Naive thymus-derived CD4-positive, alpha-beta T cell (primary cell): ENCODE measurements at regions not wholly inside any gene's neighbourhood (a gene's known extent, or its start where the extent isn't known, plus 50 kb on each side); places are given as distances from the start of the nearest gene placed in this dataset.

ENCODE experiments used
- ATAC-seq: fragments of 150-1000 bp; cut with Tn5 transposase; 2 replicates; pipeline ENCODE4 v1.10.0; 2021; ENCODE audit warnings: mild to moderate bottlenecking, moderate library complexity
- CTCF ChIA-PET: fragments of 350-600 bp; sonication (Branson Sonifier 250); formaldehyde crosslinking; loops from one replicate; lab custom pipeline; 2021; ENCODE audit warnings: antibody characterized with exemption; lab: Charles Lee
- POLR2A ChIA-PET: fragments of 350-600 bp; sonication (Branson Sonifier 250); formaldehyde crosslinking; loops from one replicate; lab custom pipeline; 2021; ENCODE audit warnings: antibody characterized with exemption, inconsistent platforms; lab: Charles Lee
- DNase-seq, 9 donors: peaks; one replicate each; pipeline versions ENCODE4 v3.0.0 to v3.0.0-alpha.2; 2020 to 2022; ENCODE audit warnings: mixed read lengths in 1 of 9
- H3K27ac ChIP-seq: one replicate; pipeline ENCODE4 v1.7.0; 2013; ENCODE audit warnings: mild to moderate bottlenecking, low read depth, low read length, moderate library complexity
- H3K27me3 ChIP-seq, 2 donors: one replicate each; pipeline ENCODE4 v1.7.0; 2013; ENCODE audit warnings: low read length in 2 of 2, mild to moderate bottlenecking in 2 of 2, moderate library complexity in 2 of 2; ENCODE audit not compliant: control insufficient read depth in 2 of 2, insufficient read depth in 2 of 2
- H3K36me3 ChIP-seq, 3 experiments: 1 replicate in 2 of 3; 2 replicates in 1 of 3; pipeline ENCODE4 v1.7.0; 2013; ENCODE audit warnings: low read length in 3 of 3, mild to moderate bottlenecking in 3 of 3, moderate library complexity in 1 of 3; ENCODE audit not compliant: insufficient read depth in 3 of 3, control insufficient read depth in 2 of 3
- H3K4me1 ChIP-seq, 2 donors: one replicate each; pipeline ENCODE4 v1.7.0; 2013; ENCODE audit warnings: low read length in 2 of 2, mild to moderate bottlenecking in 2 of 2, moderate library complexity in 1 of 2; ENCODE audit not compliant: control insufficient read depth in 2 of 2, insufficient read depth in 2 of 2
- H3K4me3 ChIP-seq: 2 replicates; pipeline ENCODE4 v1.7.0; 2013; ENCODE audit warnings: mild to moderate bottlenecking, low read length
- H3K9me3 ChIP-seq, 3 experiments: 1 replicate in 2 of 3; 2 replicates in 1 of 3; pipeline ENCODE4 v1.7.0; 2013; ENCODE audit warnings: low read length in 3 of 3; ENCODE audit not compliant: control insufficient read depth in 2 of 3
- H3K27ac Mint-ChIP-seq, 9 donors: one replicate each; pipeline ENCODE4 v1.8.0; 2020 to 2022; ENCODE audit warnings: mixed read lengths in 9 of 9, mild to moderate bottlenecking in 8 of 9, moderate library complexity in 5 of 9, inconsistent platforms in 2 of 9
- H3K27me3 Mint-ChIP-seq, 5 donors: one replicate each; pipeline ENCODE4 v1.8.0; 2021 to 2022; ENCODE audit warnings: mixed read lengths in 5 of 5, mild to moderate bottlenecking in 1 of 5
- H3K36me3 Mint-ChIP-seq, 5 donors: one replicate each; pipeline ENCODE4 v1.8.0; 2020 to 2022; ENCODE audit warnings: mixed read lengths in 5 of 5, mild to moderate bottlenecking in 3 of 5, inconsistent platforms in 1 of 5
- H3K4me1 Mint-ChIP-seq, 7 donors: one replicate each; pipeline ENCODE4 v1.8.0; 2020 to 2022; ENCODE audit warnings: mixed read lengths in 7 of 7, mild to moderate bottlenecking in 3 of 7, inconsistent platforms in 1 of 7
- H3K4me3 Mint-ChIP-seq, 10 donors: one replicate each; pipeline ENCODE4 v1.8.0; 2020 to 2022; ENCODE audit warnings: mild to moderate bottlenecking in 10 of 10, mixed read lengths in 10 of 10, moderate library complexity in 6 of 10, inconsistent platforms in 2 of 10
- H3K9me3 Mint-ChIP-seq, 11 donors: one replicate each; pipeline ENCODE4 v1.8.0; 2020 to 2022; ENCODE audit warnings: mixed read lengths in 11 of 11, mild to moderate bottlenecking in 4 of 11, inconsistent platforms in 1 of 11, moderate library complexity in 1 of 11
- intact Hi-C, 2 donors: fragments of 100-400 bp; cut with micrococcal nuclease; formaldehyde crosslinking; loops; one replicate each; pipeline ENCODE4 v1.15.1; 2023

GRCh38 chr13:83710133-83710515 is 172.2 kb downstream of the SLITRK1 start:
- peaks cover 0 to 22% (median 3%) of the 10 kb centered on the region in 11 donors for H3K9me3 Mint-ChIP-seq
- CTCF ChIA-PET, result no interaction called here
- intact Hi-C loops, result no loop called here
- Histone ChIP-seq H3K27me3 (no peaks in the 10 kb centered on the region), H3K27ac (no peak overlapping the region), H3K4me3 (no peak overlapping the region), H3K9me3 (no peaks in the 10 kb centered on the region), H3K4me1 (no peaks in the 10 kb centered on the region), H3K36me3 (no peaks in the 10 kb centered on the region)
- no peaks in the 10 kb centered on the region for H3K36me3 Mint-ChIP-seq
- H3K4me3 Mint-ChIP-seq, result no peak overlapping the region
- no peaks in the 10 kb centered on the region for H3K27me3 Mint-ChIP-seq
- POLR2A ChIA-PET, result no interaction called here
- H3K27ac Mint-ChIP-seq, result no peak overlapping the region
- ATAC-seq (no peak), DNase-seq (no peak)
- H3K4me1 Mint-ChIP-seq, result no peaks in the 10 kb centered on the region

GRCh38 chr13:83709426-83710132 is 172.7 kb downstream of the SLITRK1 start:
- CTCF ChIA-PET, result no interaction called here
- no peaks in the 10 kb centered on the region for H3K4me1 Mint-ChIP-seq

DNA sequence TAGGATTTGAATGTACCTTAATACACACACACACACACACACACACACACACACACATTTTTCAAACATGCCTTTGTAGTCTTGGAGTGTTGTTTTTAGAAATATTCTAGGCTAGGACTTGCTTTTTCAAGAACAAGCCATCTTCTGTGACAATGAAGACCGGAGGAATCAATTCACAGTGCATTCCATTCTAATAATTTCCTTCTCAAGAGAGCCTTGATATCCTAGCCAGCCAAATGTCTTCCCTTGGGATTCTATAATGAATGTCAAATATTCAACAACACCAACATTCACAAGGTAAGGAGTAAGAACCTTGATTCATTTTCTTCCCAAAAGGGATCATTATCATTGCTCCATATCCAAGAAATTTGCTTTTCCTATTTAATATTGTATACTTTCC is 180.3 kb downstream of the SLITRK1 start:
- Mint-ChIP-seq H3K9me3 (peaks cover 0 to 16% (median 5%) of the 10 kb centered on the region in 11 donors), H3K27me3 (no peaks in the 10 kb centered on the region), H3K27ac (no peak overlapping the region), H3K4me1 (no peaks in the 10 kb centered on the region), H3K4me3 (no peak overlapping the region), H3K36me3 (no peaks in the 10 kb centered on the region)
- ChIA-PET CTCF (no interaction called here), POLR2A (no interaction called here)
- ATAC-seq, result no peak
- Histone ChIP-seq H3K27me3 (no peaks in the 10 kb centered on the region), H3K9me3 (no peaks in the 10 kb centered on the region), H3K4me3 (no peak overlapping the region), H3K36me3 (no peaks in the 10 kb centered on the region), H3K4me1 (no peaks in the 10 kb centered on the region), H3K27ac (no peak overlapping the region)
- DNase-seq, result no peak
- intact Hi-C loops, result no loop called here

More at GRCh38 chr13:83709426-83710132, 172.7 kb downstream of the SLITRK1 start:
- Histone ChIP-seq H3K27me3 (no peaks in the 10 kb centered on the region), H3K9me3 (no peaks in the 10 kb centered on the region), H3K36me3 (no peaks in the 10 kb centered on the region), H3K4me3 (no peak overlapping the region), H3K27ac (no peak overlapping the region), H3K4me1 (no peaks in the 10 kb centered on the region)
- POLR2A ChIA-PET, result no interaction called here
- Mint-ChIP-seq H3K36me3 (no peaks in the 10 kb centered on the region), H3K27ac (no peak overlapping the region), H3K27me3 (no peaks in the 10 kb centered on the region), H3K4me3 (no peak overlapping the region), H3K9me3 (peaks cover 0 to 25% (median 3%) of the 10 kb centered on the region in 11 donors)
- DNase-seq (no peak), ATAC-seq (no peak)
- intact Hi-C loops, result no loop called here

DNA sequence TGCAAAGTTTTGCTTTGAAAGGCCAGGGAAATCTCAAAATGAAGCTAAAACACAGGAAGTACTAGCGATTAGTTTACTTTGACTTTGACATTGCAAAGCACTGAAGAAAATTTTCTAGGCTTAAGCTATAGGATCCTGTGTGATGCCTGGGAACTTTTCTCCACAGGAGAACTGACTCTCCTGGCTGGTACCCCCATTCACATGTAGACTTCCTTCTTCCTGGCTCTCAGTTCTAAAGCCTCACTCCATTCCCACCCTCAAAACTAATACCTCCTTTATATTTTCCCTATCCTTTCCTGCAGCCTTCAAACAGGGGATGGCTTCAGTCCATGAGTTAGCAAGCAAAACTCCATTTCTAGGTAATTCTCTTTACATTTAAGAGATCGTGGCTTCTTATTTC is 189.5 kb downstream of the SLITRK1 start:
- H3K36me3 ChIP-seq, result no peaks in the 10 kb centered on the region
- Mint-ChIP-seq H3K9me3 (peaks cover 0 to 13% (median 4%) of the 10 kb centered on the region in 11 donors), H3K4me3 (no peak overlapping the region), H3K27me3 (no peaks in the 10 kb centered on the region), H3K4me1 (no peaks in the 10 kb centered on the region), H3K27ac (no peak overlapping the region), H3K36me3 (no peaks in the 10 kb centered on the region)
- H3K4me3 ChIP-seq, result no peak overlapping the region
- intact Hi-C loops, result no loop called here
- no peak for DNase-seq
- no peaks in the 10 kb centered on the region for H3K4me1 ChIP-seq
- CTCF ChIA-PET, result no interaction called here
- no peak for ATAC-seq
- POLR2A ChIA-PET, result no interaction called here
- no peaks in the 10 kb centered on the region for H3K9me3 ChIP-seq
- no peaks in the 10 kb centered on the region for H3K27me3 ChIP-seq
- no peak overlapping the region for H3K27ac ChIP-seq

- DNase-seq (no peak), ATAC-seq (no peak)
- H3K4me3 Mint-ChIP-seq, result no peak overlapping the region
- intact Hi-C loops, result no loop called here
- ChIA-PET POLR2A (no interaction called here), CTCF (no interaction called here)
- H3K27me3 Mint-ChIP-seq, result no peaks in the 10 kb centered on the region
- H3K27ac Mint-ChIP-seq, result no peak overlapping the region
- H3K27ac ChIP-seq, result no peak overlapping the region
- no peaks in the 10 kb centered on the region for H3K36me3 ChIP-seq
- no peaks in the 10 kb centered on the region for H3K9me3 ChIP-seq
- no peaks in the 10 kb centered on the region for H3K4me1 ChIP-seq
- no peak overlapping the region for H3K4me3 ChIP-seq
- no peaks in the 10 kb centered on the region for H3K4me1 Mint-ChIP-seq
- no peaks in the 10 kb centered on the region for H3K36me3 Mint-ChIP-seq
- peaks cover 0 to 13% (median 4%) of the 10 kb centered on the region in 11 donors for H3K9me3 Mint-ChIP-seq
- no peaks in the 10 kb centered on the region for H3K27me3 ChIP-seq
These were observed 190.3 kb downstream of the SLITRK1 start for GRCh38 chr13:83691966-83692365.

- no peaks in the 10 kb centered on the region for H3K4me1 Mint-ChIP-seq
- no peak overlapping the region for H3K4me3 ChIP-seq
- no peaks in the 10 kb centered on the region for H3K4me1 ChIP-seq
- intact Hi-C loops, result no loop called here
- H3K36me3 Mint-ChIP-seq, result peaks cover 0 to 3% (median 0%) of the 10 kb centered on the region in 5 donors
- peaks cover 0 to 15% (median 0%) of the 10 kb centered on the region in 11 donors for H3K9me3 Mint-ChIP-seq
- ATAC-seq (no peak), DNase-seq (no peak)
- no peaks in the 10 kb centered on the region for H3K36me3 ChIP-seq
- H3K27me3 Mint-ChIP-seq, result no peaks in the 10 kb centered on the region
- H3K27me3 ChIP-seq, result no peaks in the 10 kb centered on the region
- no peaks in the 10 kb centered on the region for H3K9me3 ChIP-seq
- no peak overlapping the region for H3K4me3 Mint-ChIP-seq
- POLR2A ChIA-PET, result no interaction called here
- CTCF ChIA-PET, result no interaction called here
- no peak overlapping the region for H3K27ac ChIP-seq
- H3K27ac Mint-ChIP-seq, result no peak overlapping the region
These were observed 200.7 kb downstream of the SLITRK1 start for GRCh38 chr13:83681547-83681946.

- DNase-seq (no peak), ATAC-seq (no peak)
- ChIA-PET POLR2A (no interaction called here), CTCF (no interaction called here)
- Histone ChIP-seq H3K9me3 (no peaks in the 10 kb centered on the region), H3K4me1 (no peaks in the 10 kb centered on the region), H3K4me3 (no peak overlapping the region), H3K27me3 (no peaks in the 10 kb centered on the region), H3K36me3 (no peaks in the 10 kb centered on the region), H3K27ac (no peak overlapping the region)
- intact Hi-C loops, result no loop called here
- no peaks in the 10 kb centered on the region for H3K36me3 Mint-ChIP-seq
- H3K4me1 Mint-ChIP-seq, result no peaks in the 10 kb centered on the region
- no peaks in the 10 kb centered on the region for H3K27me3 Mint-ChIP-seq
- no peak overlapping the region for H3K4me3 Mint-ChIP-seq
- H3K9me3 Mint-ChIP-seq, result peaks cover 0 to 14% (median 5%) of the 10 kb centered on the region in 11 donors
- H3K27ac Mint-ChIP-seq, result no peak overlapping the region
These were observed 204.3 kb downstream of the SLITRK1 start for GRCh38 chr13:83677985-83678384.
